ENCODE measurements at regions not wholly inside any gene's neighbourhood (a gene's known extent, or its start where the extent isn't known, plus 50 kb on each side); places are given as distances from the start of the nearest gene placed in this dataset.
A peak's percentile ranks its signal among the peaks of the same experiment; 100 is the strongest.

DNA sequence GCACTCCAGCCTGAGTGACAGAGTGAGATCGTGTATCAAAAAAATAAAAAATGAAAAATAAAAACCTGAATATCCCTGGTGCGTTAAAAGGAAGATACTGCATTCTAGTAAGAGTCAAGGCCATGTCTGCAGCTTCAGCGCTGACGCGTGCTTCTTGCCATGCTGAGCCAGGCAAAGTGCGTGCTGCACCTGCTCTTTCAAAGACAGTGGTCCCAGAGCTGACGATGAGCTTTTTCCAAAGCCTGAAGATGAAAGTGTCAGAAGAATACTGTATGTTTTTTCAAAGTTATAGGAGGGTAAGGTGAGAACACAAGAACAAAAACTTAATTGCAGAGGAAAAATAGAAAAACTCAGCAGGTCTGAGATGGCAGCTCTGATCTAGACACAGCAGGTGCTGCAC is 115.1 kb downstream of the RNASET2 start:
- no peak for FAIRE-seq

GRCh38 chr6:166839569-166839968 is 116.8 kb downstream of the RNASET2 start:
- no peak for FAIRE-seq

DNA sequence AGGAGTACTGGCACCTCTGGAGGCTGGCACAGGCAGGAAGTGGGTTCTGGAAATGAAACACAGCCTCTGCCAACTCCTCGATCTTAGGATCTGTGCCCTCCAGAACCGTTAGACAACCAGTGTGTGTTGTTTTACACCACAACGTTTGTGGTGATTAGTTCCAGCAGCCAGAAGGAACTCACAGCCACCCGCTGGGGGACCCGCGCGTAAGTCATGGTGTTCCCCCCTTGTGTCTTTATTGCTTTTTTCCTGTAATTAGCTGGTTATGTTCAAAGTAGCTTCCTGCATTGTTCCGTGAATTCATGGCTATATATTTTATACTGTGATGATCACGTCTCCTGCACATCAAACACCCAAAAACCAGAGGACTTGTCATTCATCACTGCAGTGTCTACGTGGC is 117.4 kb downstream of the RNASET2 start:
- no peak for FAIRE-seq

DNA sequence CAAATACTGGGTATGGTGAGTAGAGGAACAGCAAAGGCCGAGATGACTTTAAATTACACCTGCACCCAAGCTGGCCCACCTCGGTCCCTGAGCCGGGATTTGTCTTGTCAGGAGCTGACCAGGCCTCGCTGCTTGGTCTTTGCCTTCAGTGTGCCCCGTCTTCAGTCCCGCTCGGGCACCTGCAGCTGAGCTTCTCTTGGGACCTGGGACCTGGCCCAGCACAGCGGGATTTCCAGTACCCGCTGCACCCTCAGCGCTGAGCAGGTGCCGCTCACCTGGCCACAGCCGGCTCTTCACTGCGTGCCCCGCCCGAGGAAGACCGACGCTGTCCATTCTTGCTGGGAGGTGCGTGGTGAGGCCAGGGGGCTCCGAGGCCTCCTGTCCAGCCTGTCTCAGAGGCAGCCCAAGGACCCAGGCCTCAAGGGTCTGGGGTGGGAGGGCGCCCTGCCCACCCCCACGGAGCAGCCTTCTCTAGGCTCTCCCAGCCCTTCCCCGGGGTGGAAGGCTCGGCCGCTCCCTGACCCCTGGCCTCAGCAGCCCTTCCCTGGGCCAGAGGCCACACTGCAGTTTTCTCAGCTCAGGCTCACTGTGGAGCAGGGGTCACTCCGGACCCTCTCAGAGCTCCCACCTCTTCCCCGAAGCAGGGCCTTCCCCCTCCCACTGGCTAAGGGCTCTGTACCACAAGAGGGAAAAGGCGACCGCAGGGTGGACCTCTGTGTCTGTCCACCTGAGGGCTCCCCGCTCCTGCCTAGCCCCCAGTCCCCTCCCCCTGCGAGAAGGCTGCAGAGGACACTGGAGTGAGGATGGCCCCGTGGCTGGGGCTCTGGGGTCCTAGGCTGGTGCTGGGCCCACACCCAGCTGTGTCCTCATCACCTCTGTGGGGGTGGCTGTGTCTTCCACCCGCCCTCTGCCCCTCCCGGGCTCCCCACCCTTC is 119.3 kb downstream of the RNASET2 start:
- FAIRE-seq, result no peak

- no peak for FAIRE-seq
Measured at GRCh38 chr6:166834049-166834448, 122.3 kb downstream of the RNASET2 start.

DNA sequence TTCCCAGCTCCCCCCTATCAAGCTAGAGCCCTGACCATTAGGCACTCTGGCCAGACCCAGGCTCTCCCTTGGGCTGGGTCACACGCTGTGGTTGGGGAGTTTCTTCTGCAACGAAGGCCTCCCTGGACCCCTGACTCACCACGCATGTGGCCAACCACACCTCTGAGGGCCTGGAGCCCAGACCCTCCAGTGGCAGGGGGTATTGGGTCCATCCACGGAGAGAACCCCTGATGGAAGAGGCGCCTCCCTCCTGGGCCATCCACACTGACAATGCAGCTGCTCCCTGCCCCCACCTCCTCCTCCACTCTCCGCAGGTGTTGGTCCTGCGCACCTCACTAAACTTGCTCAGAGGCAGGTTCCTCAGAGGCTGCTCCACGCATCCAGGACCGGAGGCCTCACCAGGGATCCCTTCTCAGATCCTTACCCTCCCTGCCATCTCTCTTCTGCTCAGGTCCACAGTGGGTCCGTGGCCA is 125.4 kb downstream of the RNASET2 start:
- FAIRE-seq, result no peak

GRCh38 chr6:166830185-166830890 is 126.0 kb downstream of the RNASET2 start:
- no peak for FAIRE-seq

- FAIRE-seq, result no peak
Measured at GRCh38 chr6:166826264-166826663, 130.1 kb downstream of the RNASET2 start.

- FAIRE-seq, result no peak
Measured at GRCh38 chr6:166825553-166826145, 130.7 kb downstream of the RNASET2 start.

DNA sequence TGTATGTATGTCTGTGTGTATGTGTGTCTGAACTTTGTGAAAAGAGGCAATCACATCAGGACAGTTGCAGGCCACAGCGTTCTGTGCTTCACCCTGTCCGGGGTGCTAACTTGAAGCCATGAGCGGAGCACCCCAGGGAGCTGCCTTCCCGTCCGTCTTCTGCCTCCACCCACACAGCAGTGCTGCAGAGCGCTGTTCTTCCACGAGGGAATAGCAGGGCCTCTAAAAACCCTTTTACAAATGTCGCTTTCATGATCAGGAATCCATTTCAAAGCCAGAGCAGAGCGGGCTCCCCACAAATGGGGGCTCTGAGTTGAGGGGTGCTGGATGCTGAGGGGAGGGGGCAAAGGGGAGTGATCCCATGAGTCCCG is 131.5 kb downstream of the RNASET2 start:
- no peak for FAIRE-seq

DNA sequence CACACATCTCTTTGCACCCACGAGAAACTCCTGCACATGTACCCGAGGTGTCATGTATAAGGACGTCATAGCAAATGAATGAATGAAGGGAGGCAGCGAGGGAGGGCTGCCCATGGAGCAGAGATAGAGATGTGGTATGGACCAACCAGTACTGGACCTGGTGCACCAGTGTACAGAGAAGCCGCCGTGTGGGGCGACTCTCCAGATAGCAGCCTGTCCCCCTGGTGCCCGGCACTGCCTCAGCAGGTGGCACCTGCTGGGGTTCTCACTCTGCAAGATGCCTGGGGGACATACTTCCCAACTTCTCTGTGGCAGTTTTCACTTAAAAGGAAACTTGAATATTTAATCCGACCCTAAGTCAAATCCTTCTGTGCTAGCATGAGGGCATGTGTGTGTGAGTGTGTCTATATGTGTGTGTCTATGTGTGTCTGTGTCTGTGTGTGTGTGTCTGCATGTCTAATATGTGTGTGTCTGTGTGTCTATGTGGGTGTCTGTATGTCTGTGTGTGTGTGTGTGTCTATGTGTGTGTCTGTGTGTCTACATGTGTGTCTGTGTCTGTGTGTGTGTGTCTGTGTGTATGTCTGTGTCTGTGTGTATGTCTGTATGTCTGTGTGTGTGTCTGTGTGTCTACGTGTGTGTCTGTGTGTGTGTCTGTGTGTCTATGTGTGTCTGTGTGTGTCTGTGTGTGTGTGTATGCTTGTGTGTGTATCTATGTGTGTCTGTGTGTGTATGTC is 132.0 kb downstream of the RNASET2 start:
- no peak for FAIRE-seq

GRCh38 chr6:166822609-166823008 is 133.7 kb downstream of the RNASET2 start:
- FAIRE-seq, result no peak

DNA sequence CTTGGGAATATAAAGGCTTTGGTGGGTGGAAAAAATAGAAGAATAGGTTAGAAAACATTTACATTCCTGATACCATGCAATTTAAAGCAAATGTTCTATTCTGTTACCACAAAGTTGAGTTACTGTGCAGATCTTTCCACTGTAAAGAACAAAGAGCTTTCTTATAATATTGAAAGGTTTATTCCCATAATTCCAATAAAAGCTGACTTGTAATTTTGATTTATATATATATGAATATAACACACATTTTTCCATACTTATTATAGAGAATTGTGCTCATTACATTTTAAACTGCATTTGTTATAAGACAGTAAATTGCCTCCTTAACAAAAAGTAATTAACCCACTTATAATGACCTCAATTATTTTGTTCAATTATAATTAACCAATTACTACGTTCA is 135.9 kb downstream of the RNASET2 start:
- no peak for FAIRE-seq

DNA sequence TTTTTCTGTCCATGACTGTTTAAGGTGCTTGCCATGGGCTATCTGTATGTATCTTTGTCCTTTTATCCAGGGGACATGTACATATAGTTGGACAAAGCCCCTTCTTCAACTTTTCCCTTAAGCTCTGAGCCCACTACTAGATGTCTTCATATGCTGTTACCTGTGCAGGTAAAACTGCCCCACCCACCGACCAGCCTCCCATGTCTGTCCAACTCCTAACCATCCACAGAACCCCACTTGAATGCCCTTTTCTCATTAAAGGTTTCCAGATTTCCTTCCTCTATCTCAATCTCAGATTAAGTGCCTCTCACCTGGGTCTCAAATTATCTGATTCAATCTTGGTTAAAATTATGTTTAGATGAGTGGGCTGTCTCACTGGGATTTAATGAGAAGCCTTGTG is 136.3 kb downstream of the RNASET2 start:
- FAIRE-seq, result no peak

DNA sequence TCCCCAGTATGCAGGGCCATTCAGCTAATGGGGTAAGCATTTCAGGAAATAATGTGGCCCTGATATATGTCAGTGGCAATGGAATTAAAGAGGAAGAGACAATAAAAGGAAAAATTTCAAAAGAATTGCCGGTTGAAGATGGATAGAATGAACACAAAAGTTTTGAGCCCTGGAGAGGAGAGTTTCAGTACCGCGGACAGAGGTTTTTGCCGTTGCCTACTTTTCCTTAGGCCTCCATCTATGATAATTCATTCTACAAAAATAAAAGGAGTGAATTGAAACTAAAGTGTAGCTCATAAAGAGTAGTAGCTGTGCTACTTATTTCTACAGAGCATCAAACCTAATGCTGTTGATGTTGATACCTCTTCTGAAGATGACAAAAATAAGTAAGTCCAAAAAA is 140.7 kb downstream of the RNASET2 start:
- peak; percentile 65 for FAIRE-seq

DNA sequence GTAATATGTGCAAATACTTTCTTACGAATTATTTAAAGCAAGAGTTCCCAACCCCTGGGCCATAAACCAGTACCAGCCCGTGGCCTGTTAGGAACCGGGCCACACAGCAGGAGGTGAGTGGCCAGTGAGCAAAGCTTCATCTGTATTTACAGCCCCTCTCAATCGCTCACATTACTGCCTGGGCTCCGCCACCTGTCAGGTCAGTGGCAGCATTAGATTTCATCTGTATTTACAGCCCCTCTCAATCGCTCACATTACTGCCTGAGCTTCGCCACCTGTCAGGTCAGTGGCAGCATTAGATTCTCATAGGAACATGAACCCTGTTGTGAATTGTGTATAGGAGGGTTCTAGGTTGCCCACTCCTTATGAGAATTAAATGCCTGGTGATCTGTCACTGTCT is 142.0 kb downstream of the RNASET2 start:
- FAIRE-seq, result no peak

DNA sequence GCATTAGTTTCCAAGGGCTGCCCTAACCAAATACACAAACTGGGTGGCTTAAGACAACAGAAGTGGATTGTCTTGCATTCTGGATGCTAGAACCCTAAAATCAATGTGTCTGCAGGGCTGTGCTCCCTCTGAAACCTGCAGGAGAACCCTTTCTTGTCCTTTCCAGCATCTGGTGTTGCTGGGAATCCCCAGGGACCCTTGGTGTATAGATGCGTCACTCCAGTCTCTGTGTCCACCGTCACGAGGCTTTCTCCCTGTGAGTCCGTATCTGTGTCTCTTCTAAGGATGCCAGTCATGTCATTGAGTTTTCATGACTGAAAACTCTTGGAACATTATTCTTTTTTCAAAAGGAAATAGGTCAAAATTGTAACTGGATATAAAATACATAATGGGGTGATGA is 142.9 kb downstream of the RNASET2 start:
- no peak for FAIRE-seq

GRCh38 chr6:166810864-166811263 is 145.5 kb downstream of the RNASET2 start:
- FAIRE-seq, result no peak

GRCh38 chr6:166809721-166810120 is 146.6 kb downstream of the RNASET2 start:
- FAIRE-seq, result no peak

- peak; percentile 86 for FAIRE-seq
Measured at GRCh38 chr6:166806962-166807757, 149.2 kb downstream of the RNASET2 start.

DNA sequence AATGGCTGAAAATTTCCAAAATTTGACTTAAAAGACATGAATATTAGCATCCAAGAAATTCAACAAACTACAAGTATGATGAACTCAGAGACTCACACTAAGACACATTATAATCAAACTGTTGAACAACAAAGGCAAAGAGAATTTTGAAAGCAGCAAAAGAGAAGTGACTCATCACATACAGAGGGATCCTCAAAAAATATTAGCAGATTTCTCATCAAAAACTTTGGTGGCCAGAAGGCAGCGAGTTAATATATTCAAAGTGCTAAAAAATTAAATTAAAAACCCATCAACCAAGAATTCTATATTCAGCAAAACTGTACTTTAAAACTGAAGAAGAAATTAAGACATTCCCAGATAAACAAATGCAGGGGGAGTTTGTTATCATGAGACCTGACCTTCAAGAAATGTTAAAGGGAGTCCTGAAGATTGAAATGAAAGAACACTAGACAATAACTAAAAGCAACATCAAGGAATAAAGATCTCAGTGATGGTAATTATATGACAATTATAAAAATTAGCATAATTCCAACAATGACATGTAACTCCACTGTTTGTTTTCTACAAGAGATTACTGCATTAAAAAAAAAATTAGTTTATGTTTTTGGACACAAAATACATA is 150.0 kb downstream of the RNASET2 start:
- no peak for FAIRE-seq

DNA sequence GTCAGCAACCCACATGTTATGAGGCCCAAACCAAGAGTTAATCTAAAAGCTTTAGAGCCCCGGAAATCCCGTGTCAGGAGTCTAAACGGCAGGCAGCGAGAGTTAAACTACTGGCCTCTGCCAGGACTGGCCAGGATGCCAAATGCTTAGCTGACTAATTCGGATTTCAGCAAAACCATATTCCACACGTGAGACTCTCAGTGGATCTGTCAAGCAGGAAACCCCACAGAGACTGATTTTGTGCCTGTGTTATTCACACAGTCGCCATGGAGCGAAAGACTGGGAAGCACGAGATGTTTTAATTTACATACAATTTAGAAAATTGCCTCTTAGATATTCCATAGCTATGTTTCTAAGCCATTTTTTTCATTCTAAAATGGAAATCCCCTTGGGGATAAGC is 152.9 kb downstream of the RNASET2 start:
- peak; percentile 97 for FAIRE-seq
